Mesothelial cell of epicardium (in vitro differentiated cells): ENCODE measurements at regions not wholly inside any gene's neighbourhood (a gene's known extent, or its start where the extent isn't known, plus 50 kb on each side); places are given as distances from the start of the nearest gene placed in this dataset.

Experiments
- DNase-seq, 2 experiments: peaks; one replicate each; pipeline ENCODE4 v3.0.0; 2021; ENCODE audit warnings: low spot score in 2 of 2; ENCODE audit not compliant: unreplicated experiment in 2 of 2
- H3K27ac Mint-ChIP-seq: 2 replicates; pipeline ENCODE4 v1.8.0; 2021; ENCODE audit warnings: mixed read lengths
- H3K27me3 Mint-ChIP-seq: 2 replicates; pipeline ENCODE4 v1.8.0; 2021; ENCODE audit warnings: low read depth, mixed read lengths
- H3K36me3 Mint-ChIP-seq: 2 replicates; pipeline ENCODE4 v1.8.0; 2021; ENCODE audit warnings: mixed read lengths
- H3K4me1 Mint-ChIP-seq: 2 replicates; pipeline ENCODE4 v1.8.0; 2021; ENCODE audit warnings: mixed read lengths
- H3K4me3 Mint-ChIP-seq: 2 replicates; pipeline ENCODE4 v1.8.0; 2021; ENCODE audit warnings: mild to moderate bottlenecking, moderate library complexity, mixed read lengths
- H3K9me3 Mint-ChIP-seq: 2 replicates; pipeline ENCODE4 v1.8.0; 2021; ENCODE audit warnings: mixed read lengths
- TF ChIP-seq, protein P1 (sequence below): fragments of 200-600 bp; sonication (generic); IDR thresholded peaks from one replicate; pipeline ENCODE4 v1.5.0; 2021; ENCODE audit warnings: antibody characterized with exemption; ENCODE audit not compliant: unreplicated experiment

DNA sequence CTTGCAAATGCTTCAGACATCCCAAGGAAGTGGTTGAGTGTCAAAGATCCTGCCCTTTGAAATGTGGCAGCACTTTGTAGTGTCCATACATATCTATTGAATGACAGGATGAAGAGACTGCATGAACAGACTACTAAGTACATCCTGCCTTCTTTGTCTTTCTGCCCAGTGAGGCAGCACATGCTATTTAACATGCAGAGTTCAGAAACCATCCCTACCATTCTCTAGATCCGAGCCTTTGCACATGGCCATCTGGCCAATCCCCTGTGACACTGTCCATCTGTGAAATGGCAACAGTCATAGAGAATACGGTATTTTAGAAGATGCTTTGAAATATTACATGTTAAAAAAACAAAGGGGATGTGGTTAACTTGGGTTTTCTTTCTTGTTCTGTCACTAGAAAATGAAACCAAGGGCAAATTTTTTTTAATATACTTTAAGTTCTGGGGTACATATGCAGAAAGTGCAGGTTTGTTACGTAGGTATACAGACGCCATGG lies 519.6 kb downstream of the NTRK3 start:
- Mint-ChIP-seq H3K4me3 (no peak overlapping the region), H3K9me3 (no peaks in the 10 kb centered on the region), H3K27ac (no peak overlapping the region), H3K36me3 (no peaks in the 10 kb centered on the region), H3K27me3 (peaks cover 20% of the 10 kb centered on the region), H3K4me1 (peaks cover 22% of the 10 kb centered on the region)
- no peak for DNase-seq
- TF ChIP-seq, protein P1, sequence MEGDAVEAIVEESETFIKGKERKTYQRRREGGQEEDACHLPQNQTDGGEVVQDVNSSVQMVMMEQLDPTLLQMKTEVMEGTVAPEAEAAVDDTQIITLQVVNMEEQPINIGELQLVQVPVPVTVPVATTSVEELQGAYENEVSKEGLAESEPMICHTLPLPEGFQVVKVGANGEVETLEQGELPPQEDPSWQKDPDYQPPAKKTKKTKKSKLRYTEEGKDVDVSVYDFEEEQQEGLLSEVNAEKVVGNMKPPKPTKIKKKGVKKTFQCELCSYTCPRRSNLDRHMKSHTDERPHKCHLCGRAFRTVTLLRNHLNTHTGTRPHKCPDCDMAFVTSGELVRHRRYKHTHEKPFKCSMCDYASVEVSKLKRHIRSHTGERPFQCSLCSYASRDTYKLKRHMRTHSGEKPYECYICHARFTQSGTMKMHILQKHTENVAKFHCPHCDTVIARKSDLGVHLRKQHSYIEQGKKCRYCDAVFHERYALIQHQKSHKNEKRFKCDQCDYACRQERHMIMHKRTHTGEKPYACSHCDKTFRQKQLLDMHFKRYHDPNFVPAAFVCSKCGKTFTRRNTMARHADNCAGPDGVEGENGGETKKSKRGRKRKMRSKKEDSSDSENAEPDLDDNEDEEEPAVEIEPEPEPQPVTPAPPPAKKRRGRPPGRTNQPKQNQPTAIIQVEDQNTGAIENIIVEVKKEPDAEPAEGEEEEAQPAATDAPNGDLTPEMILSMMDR: no peak

DNA sequence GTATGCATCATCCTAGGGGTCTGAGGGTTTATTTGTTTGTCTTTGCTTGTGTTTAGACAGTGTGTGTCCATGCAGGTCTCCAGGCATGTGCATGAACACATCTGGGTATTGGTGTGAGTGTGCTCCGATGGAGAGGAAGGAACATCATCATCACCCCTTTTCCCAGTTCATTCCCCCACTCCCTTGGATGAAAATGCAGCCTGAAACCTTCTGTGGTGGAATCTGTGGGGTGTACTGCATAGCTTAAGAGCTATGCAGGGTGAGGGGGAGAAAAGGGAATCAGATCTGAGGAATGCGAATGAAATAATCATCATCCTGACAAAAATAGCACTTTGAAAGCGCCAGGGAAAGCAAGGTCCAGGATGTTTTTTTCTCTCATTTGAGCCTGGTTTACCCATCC lies 520.1 kb downstream of the NTRK3 start:
- no peak overlapping the region for H3K27ac Mint-ChIP-seq
- peaks cover 18% of the 10 kb centered on the region for H3K27me3 Mint-ChIP-seq
- no peaks in the 10 kb centered on the region for H3K36me3 Mint-ChIP-seq
- DNase-seq: no peak
- peaks cover 27% of the 10 kb centered on the region for H3K4me1 Mint-ChIP-seq
- H3K9me3 Mint-ChIP-seq: no peaks in the 10 kb centered on the region
- TF ChIP-seq, protein P1: no peak
- H3K4me3 Mint-ChIP-seq: no peak overlapping the region

DNA sequence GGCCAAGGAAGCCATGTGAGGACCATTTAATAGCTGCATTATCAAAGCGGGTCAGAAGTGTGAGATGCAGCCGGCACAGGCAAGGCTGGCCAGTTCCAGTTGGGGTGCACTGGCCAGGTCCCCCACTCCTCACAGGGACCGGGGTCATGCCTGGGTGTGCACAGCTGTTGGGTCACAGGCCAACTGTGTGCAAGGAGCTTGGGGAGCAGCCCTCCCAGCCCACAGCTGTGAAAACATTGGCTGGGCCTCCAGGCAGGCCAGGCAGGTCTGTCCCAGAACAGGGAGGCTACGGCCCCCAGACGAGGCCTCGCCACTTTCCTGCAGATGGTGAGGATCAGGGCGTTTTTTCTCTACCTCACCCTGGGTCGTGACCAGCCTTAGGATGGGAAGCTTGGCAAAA lies 521.0 kb downstream of the NTRK3 start:
- DNase-seq: no peak
- TF ChIP-seq, protein P1: no peak
- Mint-ChIP-seq H3K27me3 (peaks cover 16% of the 10 kb centered on the region), H3K4me3 (no peak overlapping the region), H3K4me1 (peaks cover 28% of the 10 kb centered on the region), H3K9me3 (no peaks in the 10 kb centered on the region), H3K36me3 (no peaks in the 10 kb centered on the region), H3K27ac (no peak overlapping the region)

DNA sequence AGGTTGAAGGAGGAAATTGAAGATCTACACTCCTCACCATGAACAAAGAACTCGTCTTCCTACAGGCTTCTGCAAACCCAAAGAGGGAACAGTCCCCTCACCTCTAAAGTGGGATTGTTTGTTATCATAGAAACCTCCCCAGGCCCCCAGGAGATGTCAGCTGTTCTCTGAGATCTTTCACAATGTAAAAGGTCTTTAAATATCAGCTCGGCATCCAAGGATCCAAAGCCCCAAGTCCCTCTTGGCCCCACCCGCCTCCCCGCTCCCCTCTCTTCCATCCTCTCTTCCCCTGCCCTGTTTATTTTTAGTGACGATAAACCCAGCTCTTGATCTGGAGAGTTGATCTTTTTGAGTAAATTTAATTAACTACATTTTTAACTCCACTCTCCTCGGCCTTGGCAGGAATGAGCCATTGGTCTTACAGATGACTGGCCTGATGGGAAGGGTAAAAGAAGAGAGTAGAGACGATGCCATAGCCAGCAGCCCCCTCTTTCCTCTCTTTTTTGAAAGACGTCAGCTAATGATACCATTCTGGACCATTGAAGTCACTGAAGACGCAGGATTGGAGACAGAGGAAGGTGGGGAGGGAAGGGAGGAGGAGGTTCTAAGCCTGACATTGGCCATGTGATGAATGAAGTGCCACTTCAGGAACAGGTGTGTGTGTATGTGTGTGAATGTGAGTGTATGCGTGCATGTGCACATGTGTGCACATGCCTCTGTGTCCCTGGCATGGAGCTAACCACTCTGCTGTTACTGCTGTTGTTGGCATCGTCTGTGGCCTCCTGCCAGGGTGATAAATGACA lies 521.8 kb downstream of the NTRK3 start:
- Mint-ChIP-seq H3K27ac (no peak overlapping the region), H3K4me3 (no peak overlapping the region), H3K9me3 (no peaks in the 10 kb centered on the region), H3K36me3 (no peaks in the 10 kb centered on the region), H3K27me3 (peaks cover 13% of the 10 kb centered on the region), H3K4me1 (peaks cover 28% of the 10 kb centered on the region)
- DNase-seq: no peak
- TF ChIP-seq, protein P1: no peak

DNA sequence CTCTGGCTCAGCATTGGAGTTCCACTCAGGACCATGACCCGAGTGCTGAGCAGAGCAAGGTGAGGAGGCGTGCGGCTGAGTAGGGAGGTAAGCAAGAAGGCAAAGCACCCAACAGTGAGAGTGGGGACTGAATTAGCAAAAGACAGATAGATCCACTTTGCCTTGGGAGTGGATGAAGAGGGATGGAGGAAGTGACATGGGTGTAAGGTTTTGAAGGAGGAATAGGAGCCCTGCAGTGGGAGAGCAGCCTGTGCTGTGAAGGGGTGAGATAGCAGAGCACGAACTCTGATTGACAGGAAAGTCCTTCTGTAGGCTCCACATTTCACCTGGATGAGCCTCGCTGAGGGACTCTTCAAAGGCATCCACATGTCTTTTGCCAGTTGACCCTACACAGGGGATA lies 522.6 kb downstream of the NTRK3 start:
- Mint-ChIP-seq H3K36me3 (no peaks in the 10 kb centered on the region), H3K27ac (no peak overlapping the region), H3K4me1 (peaks cover 28% of the 10 kb centered on the region), H3K9me3 (no peaks in the 10 kb centered on the region), H3K27me3 (peaks cover 12% of the 10 kb centered on the region), H3K4me3 (no peak overlapping the region)
- DNase-seq: no peak
- TF ChIP-seq, protein P1: no peak
